ENCODE measurements at regions not wholly inside any gene's neighbourhood (a gene's known extent, or its start where the extent isn't known, plus 50 kb on each side); places are given as distances from the start of the nearest gene placed in this dataset.
"Not testable (repeated sequence)": the region's sequence is repeated elsewhere in the genome, so short reads cannot be mapped to it uniquely, and the experiment has no call there.

- Histone ChIP-seq H3K4me1 (ENCODE audit: insufficient read depth) (no peaks in the 10 kb centered on the region), H3K27ac (ENCODE audit: low read depth) (no peak overlapping the region), H3K4me3 (ENCODE audit: low read depth, low read length) (no peak overlapping the region), H3K36me3 (ENCODE audit: insufficient read depth) (no peaks in the 10 kb centered on the region)
- 90% methylated on average over 24 of the region's 24 CpGs for WGBS
- DNase-seq (ENCODE audit: extremely low spot score), result no peak
Observed at GRCh38 chr2:871175-871727, 79.4 kb upstream of the SNTG2 start.

- H3K36me3 ChIP-seq (ENCODE audit: insufficient read depth), result no peaks in the 10 kb centered on the region
- no peak overlapping the region for H3K4me3 ChIP-seq (ENCODE audit: low read depth, low read length)
- 81% methylated on average over 8 of the region's 8 CpGs for WGBS
- H3K27ac ChIP-seq (ENCODE audit: low read depth), result no peak overlapping the region
- no peak for DNase-seq (ENCODE audit: extremely low spot score)
- H3K4me1 ChIP-seq (ENCODE audit: insufficient read depth), result no peaks in the 10 kb centered on the region
Observed at GRCh38 chr2:870426-870825, 80.2 kb upstream of the SNTG2 start.

GRCh38 chr2:869894-870293, 80.8 kb upstream of the SNTG2 start:
- DNase-seq (ENCODE audit: extremely low spot score), result no peak
- WGBS, result 85% methylated on average over 1 of the region's 1 CpG
- Histone ChIP-seq H3K27ac (ENCODE audit: low read depth) (no peak overlapping the region), H3K4me1 (ENCODE audit: insufficient read depth) (no peaks in the 10 kb centered on the region), H3K4me3 (ENCODE audit: low read depth, low read length) (no peak overlapping the region), H3K36me3 (ENCODE audit: insufficient read depth) (no peaks in the 10 kb centered on the region)

- H3K4me3 ChIP-seq (ENCODE audit: low read depth, low read length), result no peak overlapping the region
- WGBS, result 64% methylated on average over 16 of the region's 16 CpGs
- no peak overlapping the region for H3K27ac ChIP-seq (ENCODE audit: low read depth)
- no peaks in the 10 kb centered on the region for H3K36me3 ChIP-seq (ENCODE audit: insufficient read depth)
- no peak for DNase-seq (ENCODE audit: extremely low spot score)
- H3K4me1 ChIP-seq (ENCODE audit: insufficient read depth), result no peaks in the 10 kb centered on the region
Observed at GRCh38 chr2:869357-869871, 81.2 kb upstream of the SNTG2 start.

- H3K27ac ChIP-seq (ENCODE audit: low read depth); H3K36me3 ChIP-seq (ENCODE audit: insufficient read depth); H3K4me3 ChIP-seq (ENCODE audit: low read depth, low read length); H3K4me1 ChIP-seq (ENCODE audit: insufficient read depth); DNase-seq (ENCODE audit: extremely low spot score): not testable (repeated sequence)
- WGBS, result 91% methylated on average over 46 of the region's 51 CpGs
Observed at GRCh38 chr2:868857-869256, 81.8 kb upstream of the SNTG2 start.

- H3K27ac ChIP-seq (ENCODE audit: low read depth), result no peak overlapping the region
- WGBS, result 65% methylated on average over 9 of the region's 9 CpGs
- DNase-seq (ENCODE audit: extremely low spot score), result no peak
- H3K36me3 ChIP-seq (ENCODE audit: insufficient read depth), result no peaks in the 10 kb centered on the region
- no peak overlapping the region for H3K4me3 ChIP-seq (ENCODE audit: low read depth, low read length)
- no peaks in the 10 kb centered on the region for H3K4me1 ChIP-seq (ENCODE audit: insufficient read depth)
Observed at GRCh38 chr2:867296-867695, 83.4 kb upstream of the SNTG2 start.

- Histone ChIP-seq H3K36me3 (ENCODE audit: insufficient read depth) (no peaks in the 10 kb centered on the region), H3K27ac (ENCODE audit: low read depth) (no peak overlapping the region), H3K4me1 (ENCODE audit: insufficient read depth) (no peaks in the 10 kb centered on the region), H3K4me3 (ENCODE audit: low read depth, low read length) (no peak overlapping the region)
- DNase-seq (ENCODE audit: extremely low spot score), result no peak
- 42% methylated on average over 6 of the region's 6 CpGs for WGBS
Observed at GRCh38 chr2:866887-867286, 83.8 kb upstream of the SNTG2 start.

GRCh38 chr2:866009-866680, 84.5 kb upstream of the SNTG2 start:
- H3K27ac ChIP-seq (ENCODE audit: low read depth), result no peak overlapping the region
- 75% methylated on average over 15 of the region's 15 CpGs for WGBS
- DNase-seq (ENCODE audit: extremely low spot score), result no peak
- H3K4me1 ChIP-seq (ENCODE audit: insufficient read depth), result no peaks in the 10 kb centered on the region
- no peaks in the 10 kb centered on the region for H3K36me3 ChIP-seq (ENCODE audit: insufficient read depth)
- no peak overlapping the region for H3K4me3 ChIP-seq (ENCODE audit: low read depth, low read length)

GRCh38 chr2:864501-865106, 86.0 kb upstream of the SNTG2 start:
- Histone ChIP-seq H3K4me3 (ENCODE audit: low read depth, low read length) (no peak overlapping the region), H3K36me3 (ENCODE audit: insufficient read depth) (no peaks in the 10 kb centered on the region), H3K27ac (ENCODE audit: low read depth) (no peak overlapping the region), H3K4me1 (ENCODE audit: insufficient read depth) (no peaks in the 10 kb centered on the region)
- WGBS, result 85% methylated on average over 16 of the region's 16 CpGs
- no peak for DNase-seq (ENCODE audit: extremely low spot score)

GRCh38 chr2:863732-864450, 86.8 kb upstream of the SNTG2 start:
- Histone ChIP-seq H3K36me3 (ENCODE audit: insufficient read depth) (no peaks in the 10 kb centered on the region), H3K27ac (ENCODE audit: low read depth) (no peak overlapping the region), H3K4me3 (ENCODE audit: low read depth, low read length) (no peak overlapping the region), H3K4me1 (ENCODE audit: insufficient read depth) (no peaks in the 10 kb centered on the region)
- WGBS, result 60% methylated on average over 13 of the region's 13 CpGs
- DNase-seq (ENCODE audit: extremely low spot score), result no peak

GRCh38 chr2:862731-863466, 87.8 kb upstream of the SNTG2 start:
- Histone ChIP-seq H3K27ac (ENCODE audit: low read depth) (no peak overlapping the region), H3K4me3 (ENCODE audit: low read depth, low read length) (no peak overlapping the region), H3K4me1 (ENCODE audit: insufficient read depth) (no peaks in the 10 kb centered on the region), H3K36me3 (ENCODE audit: insufficient read depth) (no peaks in the 10 kb centered on the region)
- WGBS, result 79% methylated on average over 9 of the region's 9 CpGs
- DNase-seq (ENCODE audit: extremely low spot score), result no peak

GRCh38 chr2:862355-862687, 88.3 kb upstream of the SNTG2 start:
- H3K27ac ChIP-seq (ENCODE audit: low read depth), result no peak overlapping the region
- no peaks in the 10 kb centered on the region for H3K36me3 ChIP-seq (ENCODE audit: insufficient read depth)
- 73% methylated on average over 17 of the region's 17 CpGs for WGBS
- no peak overlapping the region for H3K4me3 ChIP-seq (ENCODE audit: low read depth, low read length)
- H3K4me1 ChIP-seq (ENCODE audit: insufficient read depth), result no peaks in the 10 kb centered on the region
- no peak for DNase-seq (ENCODE audit: extremely low spot score)

- no peaks in the 10 kb centered on the region for H3K4me1 ChIP-seq (ENCODE audit: insufficient read depth)
- 37% methylated on average over 24 of the region's 24 CpGs for WGBS
- H3K4me3 ChIP-seq (ENCODE audit: low read depth, low read length), result no peak overlapping the region
- no peaks in the 10 kb centered on the region for H3K36me3 ChIP-seq (ENCODE audit: insufficient read depth)
- no peak for DNase-seq (ENCODE audit: extremely low spot score)
- no peak overlapping the region for H3K27ac ChIP-seq (ENCODE audit: low read depth)
Observed at GRCh38 chr2:861655-862354, 88.8 kb upstream of the SNTG2 start.
